ENCODE measurements at regions not wholly inside any gene's neighbourhood (a gene's known extent, or its start where the extent isn't known, plus 50 kb on each side); places are given as distances from the start of the nearest gene placed in this dataset.
"Not testable (repeated sequence)": the region's sequence is repeated elsewhere in the genome, so short reads cannot be mapped to it uniquely, and the experiment has no call there.

GRCh38 chr14:37865719-37866549, 270.5 kb downstream of the TTC6 start:
- DNase-seq (ENCODE audit: low read depth, low spot score), result no peak
- H3K9me3 ChIP-seq (ENCODE audit: control insufficient read depth, insufficient read depth, low read length), result no peaks in the 10 kb centered on the region
- no peak overlapping the region for H3K4me3 ChIP-seq (ENCODE audit: low read depth, low read length)
- ChIA-PET POLR2A (no interaction called here), CTCF (interaction anchor here (1.0 to 1.3 kb wide), 4 partner anchors 8 to 636 kb away, joined by 3 to 6 read pairs (median 4); no protein-coding TSS in a partner anchor)
- H3K27ac ChIP-seq (ENCODE audit: low read depth, low read length), result no peak overlapping the region
- no peaks in the 10 kb centered on the region for H3K27me3 ChIP-seq (ENCODE audit: control insufficient read depth, insufficient read depth, low read length)
- TF ChIP-seq CTCF (IDR thresholded peaks at IDR 0.05; ENCODE audit: low read depth, low read length), result no peak

GRCh38 chr14:37869633-37870032, 274.2 kb downstream of the TTC6 start:
- DNase-seq (ENCODE audit: low read depth, low spot score), result no peak
- CTCF ChIA-PET, result no interaction called here
- Histone ChIP-seq H3K27ac (ENCODE audit: low read depth, low read length) (no peak overlapping the region), H3K27me3 (ENCODE audit: control insufficient read depth, insufficient read depth, low read length) (no peaks in the 10 kb centered on the region), H3K9me3 (ENCODE audit: control insufficient read depth, insufficient read depth, low read length) (no peaks in the 10 kb centered on the region), H3K4me3 (ENCODE audit: low read depth, low read length) (no peak overlapping the region)
- no peak for TF ChIP-seq CTCF (IDR thresholded peaks at IDR 0.05; ENCODE audit: low read depth, low read length)
- POLR2A ChIA-PET, result no interaction called here

- H3K4me3 ChIP-seq (ENCODE audit: low read depth, low read length), result no peak overlapping the region
- TF ChIP-seq CTCF (IDR thresholded peaks at IDR 0.05; ENCODE audit: low read depth, low read length), result no peak
- H3K27ac ChIP-seq (ENCODE audit: low read depth, low read length), result no peak overlapping the region
- H3K9me3 ChIP-seq (ENCODE audit: control insufficient read depth, insufficient read depth, low read length), result no peaks in the 10 kb centered on the region
- ChIA-PET POLR2A (no interaction called here), CTCF (no interaction called here)
- no peaks in the 10 kb centered on the region for H3K27me3 ChIP-seq (ENCODE audit: control insufficient read depth, insufficient read depth, low read length)
- no peak for DNase-seq (ENCODE audit: low read depth, low spot score)
Observed at GRCh38 chr14:37870170-37870569, 274.7 kb downstream of the TTC6 start.

GRCh38 chr14:37870632-37871346, 275.4 kb downstream of the TTC6 start:
- no peak overlapping the region for H3K27ac ChIP-seq (ENCODE audit: low read depth, low read length)
- H3K27me3 ChIP-seq (ENCODE audit: control insufficient read depth, insufficient read depth, low read length), result no peaks in the 10 kb centered on the region
- TF ChIP-seq CTCF (IDR thresholded peaks at IDR 0.05; ENCODE audit: low read depth, low read length), result no peak
- POLR2A ChIA-PET, result no interaction called here
- no peak for DNase-seq (ENCODE audit: low read depth, low spot score)
- CTCF ChIA-PET, result interaction anchor here (0.5 kb wide), 1 partner anchor 45 kb away, joined by 3 read pairs; no protein-coding TSS in a partner anchor
- H3K9me3 ChIP-seq (ENCODE audit: control insufficient read depth, insufficient read depth, low read length), result no peaks in the 10 kb centered on the region
- no peak overlapping the region for H3K4me3 ChIP-seq (ENCODE audit: low read depth, low read length)

- H3K27ac ChIP-seq (ENCODE audit: low read depth, low read length); POLR2A ChIA-PET; H3K27me3 ChIP-seq (ENCODE audit: control insufficient read depth, insufficient read depth, low read length); H3K4me3 ChIP-seq (ENCODE audit: low read depth, low read length); H3K9me3 ChIP-seq (ENCODE audit: control insufficient read depth, insufficient read depth, low read length); DNase-seq (ENCODE audit: low read depth, low spot score): not testable (repeated sequence)
- CTCF ChIA-PET, result interaction anchor here (0.6 to 4.8 kb wide), 43 partner anchors 9 to 1222 kb away, joined by 3 to 112 read pairs (median 5); partner anchors contain the start of gene FOXA1
Observed at GRCh38 chr14:37874065-37874428, 278.6 kb downstream of the TTC6 start.

All from AG04450 (cell line).